Spleen (tissue), 11 donors: ENCODE measurements at regions not wholly inside any gene's neighbourhood (a gene's known extent, or its start where the extent isn't known, plus 50 kb on each side); places are given as distances from the start of the nearest gene placed in this dataset.

Experiments
- DNase-seq: peaks from one replicate; pipeline ENCODE4 v3.0.0-alpha.2; 2020
- H3K27ac ChIP-seq, 8 donors: fragments of 200-600 bp; sonication (generic) in 7 of 8; 1 replicate in 4 of 8; 2 replicates in 4 of 8; pipeline versions ENCODE4 v1.5.0 to v1.8.0; 2016 to 2021; ENCODE audit warnings: inconsistent platforms in 4 of 8, mild to moderate bottlenecking in 4 of 8, moderate library complexity in 1 of 8
- H3K27me3 ChIP-seq, 7 donors: fragments of 200-600 bp; sonication (generic) in 6 of 7; replicated peaks in 1 of 7; 1 replicate in 4 of 7; 2 replicates in 3 of 7; pipeline versions ENCODE4 v1.5.0 to v1.8.0; 2016 to 2021; ENCODE audit warnings: inconsistent platforms in 3 of 7, mild to moderate bottlenecking in 1 of 7
- H3K36me3 ChIP-seq, 6 donors: fragments of 200-600 bp; sonication (generic) in 5 of 6; 1 replicate in 4 of 6; 2 replicates in 2 of 6; pipeline versions ENCODE4 v1.5.0 to v1.8.0; 2016 to 2021; ENCODE audit warnings: inconsistent platforms in 2 of 6
- H3K4me1 ChIP-seq, 6 donors: fragments of 200-600 bp; sonication (generic) in 5 of 6; 1 replicate in 3 of 6; 2 replicates in 3 of 6; pipeline versions ENCODE4 v1.5.0 to v1.8.0; 2016 to 2021; ENCODE audit warnings: inconsistent platforms in 3 of 6
- H3K4me3 ChIP-seq, 8 donors: fragments of 200-600 bp; sonication (generic) in 7 of 8; 1 replicate in 4 of 8; 2 replicates in 4 of 8; pipeline versions ENCODE4 v1.5.0 to v1.8.0; 2016 to 2021; ENCODE audit warnings: inconsistent platforms in 4 of 8, mild to moderate bottlenecking in 4 of 8, moderate library complexity in 2 of 8
- H3K9me3 ChIP-seq, 8 donors: fragments of 200-600 bp; sonication (generic) in 7 of 8; 1 replicate in 4 of 8; 2 replicates in 4 of 8; pipeline versions ENCODE4 v1.5.0 to v1.8.0; 2016 to 2021; ENCODE audit warnings: inconsistent platforms in 4 of 8
- CTCF ChIP-seq, 11 experiments: fragments of 200-600 bp in 7 of 11; fragments of 450-650 bp in 4 of 11; sonication (generic) in 4 of 11; IDR thresholded peaks in 8 of 11; conservative IDR thresholded peaks in 3 of 11; 1 replicate in 7 of 11; 2 replicates in 4 of 11; pipeline versions ENCODE4 v1.4.0 to v1.8.0; 2016 to 2021; ENCODE audit warnings: antibody characterized with exemption in 11 of 11, inconsistent platforms in 4 of 11, mild to moderate bottlenecking in 1 of 11
- POLR2A ChIP-seq, 3 donors: fragments of 450-650 bp; IDR thresholded peaks; one replicate each; pipeline ENCODE4 v1.5.1; 2017; ENCODE audit warnings: antibody characterized with exemption in 3 of 3, mild to moderate bottlenecking in 1 of 3
- POLR2AphosphoS5 ChIP-seq, 3 donors: sonication (generic); formaldehyde crosslinking; IDR thresholded peaks; one replicate each; pipeline ENCODE4 v1.5.1; 2017; ENCODE audit warnings: antibody characterized with exemption in 3 of 3
- WGBS, 5 donors: extraction: QIAGEN DNeasy Blood & Tissue Kit in 3 of 5; methylation state at CpG; one replicate each; pipeline versions ENCODE4 v1.1.5 to v1.1.7; 2013 to 2018; 5-methylcytosine and 5-hydroxymethylcytosine counted together
- intact Hi-C: fragments of 100-400 bp; cut with DNase I; formaldehyde crosslinking; loops from one replicate; pipeline ENCODE4 v1.15.0; 2023; ENCODE audit warnings: low total_unique reads
- donor health status: healthy with polysubstance abuse.
- donor health status: DM: no; HTN: no; CAD: no; lungs with moderate emphysema.
- donor health status: DM: no; HTN: no; CAD: no.
- donor health status: Bipolar disorder and iron deficiency.
- donor health status: healthy.
- donor health status: DM: no; HTN: no; CAD: no.
- donor health status: DM: yes; HTN: yes; CAD: no.

- H3K27ac ChIP-seq, result no peak overlapping the region
- WGBS, 5 donors, result 85 to 93% (median 90%) methylated on average over 3 of the region's 3 CpGs
- no peaks in the 10 kb centered on the region for H3K27me3 ChIP-seq
- H3K9me3 ChIP-seq, result no peaks in the 10 kb centered on the region
- H3K36me3 ChIP-seq, result no peaks in the 10 kb centered on the region
- intact Hi-C loops, result no loop called here
- no peak for TF ChIP-seq POLR2A (IDR thresholded peaks at IDR 0.05)
- no peak for TF ChIP-seq CTCF (IDR thresholded peaks at IDR 0.05 in 8 of 11, conservative IDR thresholded peaks at IDR 0.05 in 3 of 11)
- TF ChIP-seq POLR2AphosphoS5 (IDR thresholded peaks at IDR 0.05), result no peak
- peaks cover 0 to 10% (median 4%) of the 10 kb centered on the region in 6 donors for H3K4me1 ChIP-seq
- DNase-seq, result no peak
- no peak overlapping the region for H3K4me3 ChIP-seq
These were observed 457.2 kb upstream of the TRIB2 start for GRCh38 chr2:12259493-12259892.

- no peak overlapping the region for H3K4me3 ChIP-seq
- no peaks in the 10 kb centered on the region for H3K36me3 ChIP-seq
- peaks cover 0 to 10% (median 4%) of the 10 kb centered on the region in 6 donors for H3K4me1 ChIP-seq
- TF ChIP-seq POLR2AphosphoS5 (IDR thresholded peaks at IDR 0.05) (no peak), CTCF (IDR thresholded peaks at IDR 0.05 in 8 of 11, conservative IDR thresholded peaks at IDR 0.05 in 3 of 11) (no peak), POLR2A (IDR thresholded peaks at IDR 0.05) (no peak)
- no peak for DNase-seq
- WGBS, 5 donors, result 89 to 96% (median 91%) methylated on average over 3 of the region's 3 CpGs
- intact Hi-C loops, result no loop called here
- no peaks in the 10 kb centered on the region for H3K9me3 ChIP-seq
- H3K27me3 ChIP-seq, result no peaks in the 10 kb centered on the region
- H3K27ac ChIP-seq, result no peak overlapping the region
These were observed 454.6 kb upstream of the TRIB2 start for GRCh38 chr2:12261986-12262680.

GRCh38 chr2:12262681-12263436 lies 453.9 kb upstream of the TRIB2 start:
- Histone ChIP-seq H3K4me1 (peaks cover 0 to 10% (median 4%) of the 10 kb centered on the region in 6 donors), H3K36me3 (no peaks in the 10 kb centered on the region), H3K27me3 (no peaks in the 10 kb centered on the region), H3K9me3 (no peaks in the 10 kb centered on the region), H3K4me3 (no peak overlapping the region), H3K27ac (no peak overlapping the region)
- no peak for TF ChIP-seq POLR2A (IDR thresholded peaks at IDR 0.05)
- no peak for TF ChIP-seq CTCF (IDR thresholded peaks at IDR 0.05 in 8 of 11, conservative IDR thresholded peaks at IDR 0.05 in 3 of 11)
- no peak for TF ChIP-seq POLR2AphosphoS5 (IDR thresholded peaks at IDR 0.05)
- intact Hi-C loops, result no loop called here
- DNase-seq, result no peak
- WGBS, 5 donors, result 40 to 74% (median 67%) methylated on average over 2 of the region's 2 CpGs

- intact Hi-C loops, result no loop called here
- TF ChIP-seq CTCF (IDR thresholded peaks at IDR 0.05 in 8 of 11, conservative IDR thresholded peaks at IDR 0.05 in 3 of 11) (no peak), POLR2AphosphoS5 (IDR thresholded peaks at IDR 0.05) (no peak), POLR2A (IDR thresholded peaks at IDR 0.05) (no peak)
- Histone ChIP-seq H3K4me3 (no peak overlapping the region), H3K27ac (no peak overlapping the region), H3K9me3 (no peaks in the 10 kb centered on the region), H3K4me1 (peaks cover 0 to 10% (median 4%) of the 10 kb centered on the region in 6 donors), H3K36me3 (no peaks in the 10 kb centered on the region), H3K27me3 (no peaks in the 10 kb centered on the region)
- no peak for DNase-seq
These were observed 453.0 kb upstream of the TRIB2 start for GRCh38 chr2:12263730-12264129.
